ENCODE measurements at regions not wholly inside any gene's neighbourhood (a gene's known extent, or its start where the extent isn't known, plus 50 kb on each side); places are given as distances from the start of the nearest gene placed in this dataset.

DNA sequence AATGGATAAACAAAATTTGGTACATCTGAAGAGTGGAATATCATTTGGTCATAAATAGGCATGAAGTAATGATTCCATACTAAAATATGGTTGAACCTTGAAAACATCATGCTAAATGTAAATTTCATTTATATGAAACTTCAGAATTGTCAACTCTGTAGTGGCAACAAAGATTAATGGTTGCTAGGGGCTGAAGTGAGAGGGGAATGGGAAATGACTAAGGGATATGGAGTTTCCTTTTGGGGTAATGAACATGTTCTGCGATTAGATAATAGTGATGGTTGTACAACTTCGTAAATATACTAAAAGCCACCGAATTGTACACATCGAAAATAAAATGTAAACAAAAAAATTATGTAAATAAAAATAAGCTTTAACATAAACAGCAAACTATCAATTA is 384.1 kb upstream of the STEAP1 start:
- Mint-ChIP-seq H3K4me1 (ENCODE audit: low read depth) (no peaks in the 10 kb centered on the region), H3K4me3 (no peak overlapping the region), H3K9me3 (no peaks in the 10 kb centered on the region), H3K27ac (no peak overlapping the region), H3K27me3 (ENCODE audit: low read depth) (no peaks in the 10 kb centered on the region), H3K36me3 (ENCODE audit: low read depth) (no peaks in the 10 kb centered on the region)

DNA sequence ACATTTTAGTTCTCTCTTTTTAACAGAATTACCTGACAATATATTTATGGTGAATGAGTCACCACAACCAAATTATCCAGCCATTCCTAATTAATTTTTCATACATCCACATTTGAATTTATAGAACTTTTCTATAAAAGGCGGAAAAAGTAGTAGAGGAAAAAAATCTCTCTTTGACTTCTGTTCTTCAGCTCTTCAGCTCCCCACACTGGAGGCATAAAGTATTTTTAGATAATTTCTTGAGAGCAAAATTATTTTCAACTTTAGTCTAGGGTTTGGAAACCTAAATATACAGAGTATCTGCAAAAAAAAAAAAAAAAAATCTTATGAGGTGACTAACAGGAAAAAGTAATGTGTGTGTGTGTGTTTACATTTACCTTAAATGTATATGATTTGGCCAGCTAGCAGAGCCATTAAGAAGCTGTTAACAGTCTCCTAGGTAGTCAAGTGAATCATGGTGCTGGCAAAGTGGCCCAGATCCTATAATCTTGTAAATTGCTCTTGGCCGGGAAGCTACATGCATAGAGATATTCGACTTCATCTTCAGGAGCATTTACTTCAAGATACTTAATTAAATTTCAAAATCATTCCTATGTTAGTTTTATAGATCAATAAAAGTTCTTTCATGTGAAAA is 383.1 kb upstream of the STEAP1 start:
- no peaks in the 10 kb centered on the region for H3K9me3 Mint-ChIP-seq
- no peaks in the 10 kb centered on the region for H3K4me1 Mint-ChIP-seq (ENCODE audit: low read depth)
- H3K27me3 Mint-ChIP-seq (ENCODE audit: low read depth) = no peaks in the 10 kb centered on the region
- H3K4me3 Mint-ChIP-seq = no peak overlapping the region
- H3K36me3 Mint-ChIP-seq (ENCODE audit: low read depth) = no peaks in the 10 kb centered on the region
- no peak overlapping the region for H3K27ac Mint-ChIP-seq

DNA sequence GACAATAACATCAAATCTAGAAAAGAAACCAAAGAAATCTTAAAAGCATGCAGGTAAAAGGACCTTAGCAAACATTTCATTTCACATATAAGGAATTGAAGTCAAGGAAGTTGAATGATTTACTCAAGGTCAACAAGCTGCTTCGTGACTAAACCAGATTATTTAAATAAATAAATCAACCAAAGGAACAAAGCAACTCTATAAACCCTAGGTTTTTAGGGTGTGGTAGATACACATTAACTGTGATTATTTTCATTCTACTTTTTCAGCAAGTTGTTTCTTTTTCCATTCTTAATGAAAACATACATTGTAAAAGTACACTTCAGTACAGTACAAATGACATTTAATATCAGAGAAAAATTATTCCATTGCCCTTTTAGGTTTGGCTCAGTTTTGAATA is 382.0 kb upstream of the STEAP1 start:
- Mint-ChIP-seq H3K27me3 (ENCODE audit: low read depth) (no peaks in the 10 kb centered on the region), H3K9me3 (no peaks in the 10 kb centered on the region), H3K4me1 (ENCODE audit: low read depth) (no peaks in the 10 kb centered on the region), H3K27ac (no peak overlapping the region), H3K36me3 (ENCODE audit: low read depth) (no peaks in the 10 kb centered on the region), H3K4me3 (no peak overlapping the region)

DNA sequence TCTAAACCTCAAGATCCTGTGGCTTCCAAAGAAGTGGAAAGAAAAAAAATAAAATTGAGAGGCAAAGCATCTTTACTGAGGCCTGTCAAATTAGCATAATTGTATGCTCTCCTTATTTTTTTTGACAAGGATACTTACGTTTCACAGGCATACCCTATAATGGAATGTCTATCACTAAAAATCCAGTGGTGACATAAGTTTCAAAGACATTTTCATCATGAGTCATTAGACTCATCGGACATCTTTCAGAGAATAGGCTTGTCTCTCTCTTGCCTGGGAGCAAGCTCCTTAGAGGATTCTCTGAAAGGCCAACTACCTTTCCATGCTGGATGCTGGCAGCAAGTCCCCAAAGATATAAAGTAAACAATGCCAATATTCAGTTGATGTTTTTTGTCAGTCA is 380.7 kb upstream of the STEAP1 start:
- no peaks in the 10 kb centered on the region for H3K36me3 Mint-ChIP-seq (ENCODE audit: low read depth)
- no peaks in the 10 kb centered on the region for H3K4me1 Mint-ChIP-seq (ENCODE audit: low read depth)
- no peak overlapping the region for H3K27ac Mint-ChIP-seq
- H3K27me3 Mint-ChIP-seq (ENCODE audit: low read depth) = no peaks in the 10 kb centered on the region
- H3K4me3 Mint-ChIP-seq = no peak overlapping the region
- H3K9me3 Mint-ChIP-seq = no peaks in the 10 kb centered on the region

DNA sequence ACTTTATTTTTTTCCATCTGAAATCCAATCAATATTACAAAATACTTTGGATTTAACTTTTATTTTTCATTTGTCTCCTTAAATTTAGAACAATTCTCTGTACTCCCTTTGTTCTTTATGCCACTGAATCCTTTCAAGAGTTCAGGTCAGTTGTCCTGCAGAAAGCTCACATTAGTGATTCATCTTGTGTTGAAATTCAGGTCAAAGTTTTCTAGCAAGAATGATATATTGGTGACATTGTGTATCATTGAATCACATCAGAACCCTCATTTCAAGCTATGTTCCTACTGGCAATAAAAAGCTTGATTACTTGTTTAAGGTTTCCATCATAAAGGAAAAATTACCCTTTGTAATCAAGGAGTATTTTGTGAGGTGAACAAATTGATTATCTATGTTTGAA is 378.8 kb upstream of the STEAP1 start:
- Mint-ChIP-seq H3K27me3 (ENCODE audit: low read depth) (no peaks in the 10 kb centered on the region), H3K9me3 (no peaks in the 10 kb centered on the region), H3K4me1 (ENCODE audit: low read depth) (no peaks in the 10 kb centered on the region), H3K27ac (no peak overlapping the region), H3K4me3 (no peak overlapping the region), H3K36me3 (ENCODE audit: low read depth) (no peaks in the 10 kb centered on the region)

DNA sequence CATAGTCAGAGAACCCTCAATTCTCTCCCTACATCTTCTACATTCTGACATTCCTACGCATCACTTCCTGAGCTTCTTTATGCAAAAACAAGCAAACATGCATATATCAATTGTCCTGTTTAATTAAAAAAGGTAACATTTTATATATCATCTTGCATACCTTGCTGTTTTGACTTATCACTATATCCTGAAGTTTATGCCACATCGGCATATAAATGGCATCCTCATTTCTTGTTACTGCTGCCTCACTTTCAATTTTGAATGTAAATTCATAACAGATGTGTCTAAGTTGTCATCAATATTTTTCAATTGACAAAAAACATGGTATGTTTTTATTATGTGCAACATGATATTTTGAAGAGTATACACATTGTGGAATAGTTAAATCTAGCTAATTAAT is 377.3 kb upstream of the STEAP1 start:
- no peaks in the 10 kb centered on the region for H3K27me3 Mint-ChIP-seq (ENCODE audit: low read depth)
- H3K9me3 Mint-ChIP-seq = no peaks in the 10 kb centered on the region
- H3K4me1 Mint-ChIP-seq (ENCODE audit: low read depth) = no peaks in the 10 kb centered on the region
- H3K4me3 Mint-ChIP-seq = no peak overlapping the region
- no peaks in the 10 kb centered on the region for H3K36me3 Mint-ChIP-seq (ENCODE audit: low read depth)
- no peak overlapping the region for H3K27ac Mint-ChIP-seq

DNA sequence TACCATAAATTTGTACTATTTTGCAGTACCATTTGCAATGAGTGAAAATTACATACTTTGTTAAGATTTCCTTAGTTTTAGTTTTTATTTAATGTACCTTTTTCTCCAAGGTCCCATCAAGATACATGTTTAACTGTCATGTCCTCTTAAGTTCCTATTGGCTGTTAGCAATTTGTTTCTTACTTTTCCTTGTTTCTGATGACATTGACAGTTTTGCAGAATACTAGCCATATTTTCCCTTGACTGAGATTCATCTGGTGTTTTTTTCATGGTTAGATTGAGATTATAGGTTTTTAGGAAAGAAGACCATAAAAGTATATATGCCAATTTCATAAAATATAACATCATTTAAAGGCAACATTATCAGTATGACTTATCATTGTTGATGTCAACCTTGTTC is 376.8 kb upstream of the STEAP1 start:
- no peaks in the 10 kb centered on the region for H3K9me3 Mint-ChIP-seq
- no peaks in the 10 kb centered on the region for H3K36me3 Mint-ChIP-seq (ENCODE audit: low read depth)
- no peak overlapping the region for H3K27ac Mint-ChIP-seq
- H3K4me3 Mint-ChIP-seq = no peak overlapping the region
- H3K4me1 Mint-ChIP-seq (ENCODE audit: low read depth) = no peaks in the 10 kb centered on the region
- H3K27me3 Mint-ChIP-seq (ENCODE audit: low read depth) = no peaks in the 10 kb centered on the region

DNA sequence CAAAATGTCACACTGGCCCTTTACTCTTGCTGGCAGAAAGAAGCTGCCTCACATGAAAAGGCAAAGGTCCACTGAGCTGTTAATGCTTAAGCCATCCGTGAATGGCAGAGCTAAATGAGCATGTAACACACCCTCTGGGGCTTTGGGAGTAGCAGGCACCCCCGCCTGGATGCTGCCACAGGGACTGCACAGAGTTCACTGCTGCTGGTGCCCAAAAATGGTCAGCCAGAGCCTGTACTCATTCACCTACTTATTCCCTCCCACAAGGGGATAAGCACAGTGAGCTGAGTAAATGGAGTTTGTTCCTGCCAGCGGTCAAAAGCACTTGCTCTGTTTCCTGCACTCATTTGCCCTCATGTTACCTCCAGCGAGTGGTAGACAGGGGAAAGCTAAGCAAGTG is 374.0 kb upstream of the STEAP1 start:
- no peaks in the 10 kb centered on the region for H3K36me3 Mint-ChIP-seq (ENCODE audit: low read depth)
- H3K9me3 Mint-ChIP-seq = no peaks in the 10 kb centered on the region
- H3K4me1 Mint-ChIP-seq (ENCODE audit: low read depth) = no peaks in the 10 kb centered on the region
- H3K4me3 Mint-ChIP-seq = no peak overlapping the region
- no peaks in the 10 kb centered on the region for H3K27me3 Mint-ChIP-seq (ENCODE audit: low read depth)
- no peak overlapping the region for H3K27ac Mint-ChIP-seq

DNA sequence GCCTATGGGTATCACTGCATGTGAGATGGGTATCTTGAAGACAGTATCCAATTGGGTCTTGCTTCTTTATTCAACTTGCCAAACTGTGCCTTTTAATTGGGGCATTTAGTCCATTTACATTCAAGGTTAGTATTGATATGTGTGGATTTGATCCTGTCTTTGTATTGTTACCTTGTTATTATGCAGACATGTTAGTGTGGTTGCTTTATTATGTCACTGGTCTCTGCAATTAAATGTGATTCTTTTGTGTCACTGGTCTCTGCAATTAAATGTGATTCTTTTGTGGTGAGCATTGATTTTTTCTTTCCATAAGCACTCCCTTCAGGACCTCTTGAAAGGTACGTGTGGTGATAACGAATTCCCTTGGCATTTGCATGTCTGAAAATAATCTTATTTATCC is 357.8 kb upstream of the STEAP1 start:
- Mint-ChIP-seq H3K4me3 (no peak overlapping the region), H3K36me3 (ENCODE audit: low read depth) (no peaks in the 10 kb centered on the region), H3K4me1 (ENCODE audit: low read depth) (no peaks in the 10 kb centered on the region), H3K27ac (no peak overlapping the region), H3K9me3 (peaks cover 7% of the 10 kb centered on the region), H3K27me3 (ENCODE audit: low read depth) (no peaks in the 10 kb centered on the region)

DNA sequence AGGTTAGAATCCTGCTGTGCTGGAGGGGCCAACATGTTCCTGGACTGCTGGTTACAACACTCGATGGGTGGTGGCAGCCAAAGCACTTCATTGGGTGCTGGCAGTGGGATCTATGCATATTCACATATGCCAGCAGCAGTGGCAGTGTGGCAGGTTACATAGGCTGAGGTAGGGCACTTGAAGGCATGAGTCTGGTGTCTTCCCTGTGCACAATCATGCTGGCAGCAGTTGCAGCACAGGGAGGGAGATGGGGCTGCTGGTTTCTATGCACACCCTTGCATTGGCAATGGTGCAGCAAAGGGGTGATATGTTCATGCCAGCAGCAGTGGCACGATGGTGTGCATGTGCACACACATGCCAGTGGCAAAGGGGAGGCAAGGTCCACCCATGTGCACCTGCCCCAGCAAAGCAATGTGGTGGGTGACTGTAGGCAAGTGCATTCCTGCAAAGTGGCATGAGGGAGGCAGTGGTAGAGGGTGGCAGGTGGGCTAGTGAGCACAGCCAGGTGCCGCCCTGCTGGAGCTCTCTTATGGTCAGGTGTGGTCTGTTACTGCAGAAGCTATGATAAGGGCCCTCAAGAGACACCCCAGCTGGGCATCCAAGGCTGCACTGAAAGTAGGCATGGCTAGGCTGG is 356.2 kb upstream of the STEAP1 start:
- no peaks in the 10 kb centered on the region for H3K36me3 Mint-ChIP-seq (ENCODE audit: low read depth)

DNA sequence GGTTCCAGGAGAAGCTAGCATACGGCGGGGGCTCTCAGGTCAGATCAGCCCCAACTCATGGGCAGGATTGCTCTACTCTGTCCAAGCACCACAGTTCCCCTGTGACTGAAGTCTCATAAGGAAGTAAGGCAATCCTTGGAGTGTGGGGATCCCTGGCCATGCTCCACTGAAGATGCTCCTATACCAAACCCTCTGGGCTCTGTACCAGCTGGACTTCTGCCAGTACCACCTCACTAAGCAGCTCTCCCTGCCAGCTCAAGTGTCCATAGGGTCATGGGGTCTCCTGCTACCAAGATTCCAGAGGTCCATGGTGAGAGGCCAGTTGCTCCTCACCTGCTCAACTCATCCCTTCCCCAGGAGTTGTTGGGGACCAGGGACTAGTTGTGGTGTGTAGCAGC is 355.7 kb upstream of the STEAP1 start:
- Mint-ChIP-seq H3K4me1 (ENCODE audit: low read depth) (no peaks in the 10 kb centered on the region), H3K36me3 (ENCODE audit: low read depth) (no peaks in the 10 kb centered on the region), H3K27ac (no peak overlapping the region), H3K27me3 (ENCODE audit: low read depth) (no peaks in the 10 kb centered on the region), H3K4me3 (no peak overlapping the region), H3K9me3 (no peaks in the 10 kb centered on the region)

More for the DNA sequence above, 356.2 kb upstream of the STEAP1 start:
- Mint-ChIP-seq H3K27me3 (ENCODE audit: low read depth) (no peaks in the 10 kb centered on the region), H3K9me3 (peaks cover 3% of the 10 kb centered on the region), H3K4me1 (ENCODE audit: low read depth) (no peaks in the 10 kb centered on the region), H3K27ac (no peak overlapping the region), H3K4me3 (no peak overlapping the region)

DNA sequence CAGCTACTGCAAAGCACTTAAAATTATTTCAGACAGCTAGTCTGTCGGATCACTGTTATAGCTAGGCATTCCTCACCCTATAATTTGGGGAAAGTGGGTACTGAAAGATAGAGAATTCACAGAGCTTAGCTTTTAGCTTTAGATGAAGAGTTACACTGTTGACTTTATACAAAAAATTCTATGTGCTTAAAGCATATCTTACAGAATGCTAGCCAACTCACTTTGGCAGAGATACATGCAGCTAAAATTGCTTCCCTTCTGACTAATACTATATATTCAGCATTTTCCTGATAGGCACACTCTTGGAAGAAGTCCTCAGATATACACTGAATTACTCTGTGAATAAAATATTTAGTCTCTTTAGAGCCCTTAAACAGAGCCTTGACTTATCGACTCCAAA is 353.5 kb upstream of the STEAP1 start:
- H3K36me3 Mint-ChIP-seq (ENCODE audit: low read depth) = no peaks in the 10 kb centered on the region
- no peaks in the 10 kb centered on the region for H3K9me3 Mint-ChIP-seq
- H3K27ac Mint-ChIP-seq = no peak overlapping the region
- no peaks in the 10 kb centered on the region for H3K27me3 Mint-ChIP-seq (ENCODE audit: low read depth)
- H3K4me3 Mint-ChIP-seq = no peak overlapping the region
- no peaks in the 10 kb centered on the region for H3K4me1 Mint-ChIP-seq (ENCODE audit: low read depth)

DNA sequence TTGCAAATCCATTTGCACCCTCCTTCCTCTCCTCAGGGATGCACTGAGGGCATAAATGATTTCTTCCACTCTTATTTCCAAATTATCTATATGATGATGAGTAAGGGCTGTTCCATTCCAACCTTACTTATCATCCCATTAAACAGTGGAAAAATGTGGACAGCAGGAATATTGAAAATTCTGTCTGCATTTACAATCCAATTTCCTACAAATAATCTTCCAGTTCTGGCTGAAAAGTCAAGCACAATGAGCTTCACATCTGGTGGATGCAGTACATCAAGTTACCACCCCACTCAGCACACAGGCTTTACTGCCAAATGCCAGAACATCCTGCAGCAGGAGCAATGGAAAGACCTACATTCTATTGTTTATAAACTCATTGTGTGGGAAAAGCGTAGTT is 345.0 kb upstream of the STEAP1 start:
- H3K27me3 Mint-ChIP-seq (ENCODE audit: low read depth) = no peaks in the 10 kb centered on the region
- H3K36me3 Mint-ChIP-seq (ENCODE audit: low read depth) = no peaks in the 10 kb centered on the region
- no peak overlapping the region for H3K4me3 Mint-ChIP-seq
- H3K4me1 Mint-ChIP-seq (ENCODE audit: low read depth) = no peaks in the 10 kb centered on the region
- no peak overlapping the region for H3K27ac Mint-ChIP-seq
- H3K9me3 Mint-ChIP-seq = peaks cover 9% of the 10 kb centered on the region

DNA sequence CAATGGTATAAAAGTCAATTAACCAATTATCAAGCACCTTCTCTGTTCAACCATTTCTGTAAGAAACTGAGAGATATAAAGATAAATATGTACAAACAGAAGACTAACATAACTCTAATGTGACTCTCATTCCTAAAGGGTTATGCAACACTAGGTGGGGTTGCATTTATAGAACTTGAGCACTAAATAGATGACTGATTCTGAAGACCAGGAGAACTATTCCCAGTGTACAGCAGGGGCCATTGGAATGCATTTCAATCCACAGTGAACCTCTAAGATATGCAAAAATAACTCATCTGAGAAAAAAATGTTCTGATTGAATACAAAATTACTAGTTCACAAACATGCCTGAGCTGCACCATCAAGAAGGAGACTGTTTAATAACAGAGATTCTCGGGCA is 341.2 kb upstream of the STEAP1 start:
- Mint-ChIP-seq H3K9me3 (peaks cover 3% of the 10 kb centered on the region), H3K4me3 (no peak overlapping the region), H3K27me3 (ENCODE audit: low read depth) (no peaks in the 10 kb centered on the region), H3K4me1 (ENCODE audit: low read depth) (no peaks in the 10 kb centered on the region), H3K27ac (no peak overlapping the region), H3K36me3 (ENCODE audit: low read depth) (no peaks in the 10 kb centered on the region)

DNA sequence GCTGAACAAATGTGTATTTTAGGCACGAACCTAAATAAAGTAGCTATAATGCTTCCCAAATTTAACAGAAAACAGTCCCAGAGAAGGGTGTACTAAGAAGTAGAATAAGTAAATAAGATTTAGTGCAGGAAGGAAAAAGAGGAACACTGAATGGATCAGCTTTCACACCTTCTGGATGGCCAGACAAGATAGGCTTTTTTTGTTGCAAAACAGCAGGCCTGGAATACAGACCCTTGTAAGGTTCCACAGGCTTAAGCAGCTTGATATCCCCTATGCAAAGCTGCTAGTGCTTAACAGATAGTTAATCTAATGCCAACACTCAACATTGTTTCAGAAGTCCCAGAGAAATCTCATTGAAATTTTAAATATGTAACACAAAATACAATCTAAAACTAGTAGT is 328.1 kb upstream of the STEAP1 start:
- Mint-ChIP-seq H3K27ac (no peak overlapping the region), H3K4me1 (ENCODE audit: low read depth) (no peaks in the 10 kb centered on the region), H3K27me3 (ENCODE audit: low read depth) (no peaks in the 10 kb centered on the region), H3K9me3 (no peaks in the 10 kb centered on the region), H3K36me3 (ENCODE audit: low read depth) (no peaks in the 10 kb centered on the region), H3K4me3 (no peak overlapping the region)

DNA sequence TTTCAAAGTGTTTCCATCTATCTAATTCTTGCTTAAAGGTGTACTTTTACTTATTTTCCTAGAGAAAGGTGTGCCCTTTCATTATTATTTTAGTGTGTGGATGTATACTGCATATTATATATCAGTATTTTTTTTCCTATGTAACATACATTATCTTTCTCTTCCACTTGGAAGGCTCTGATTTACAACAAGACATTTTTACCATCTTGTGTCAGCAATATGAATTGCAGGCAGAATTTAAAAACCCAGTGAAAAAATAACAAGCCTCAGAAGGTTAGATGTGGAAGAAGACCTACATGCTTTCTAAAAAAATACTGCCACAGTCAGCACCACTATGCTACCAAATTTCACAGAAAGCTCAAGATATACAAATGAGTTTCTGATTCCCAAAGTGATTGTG is 327.7 kb upstream of the STEAP1 start:
- H3K36me3 Mint-ChIP-seq (ENCODE audit: low read depth) = no peaks in the 10 kb centered on the region
- H3K27ac Mint-ChIP-seq = no peak overlapping the region
- no peak overlapping the region for H3K4me3 Mint-ChIP-seq
- no peaks in the 10 kb centered on the region for H3K27me3 Mint-ChIP-seq (ENCODE audit: low read depth)
- H3K4me1 Mint-ChIP-seq (ENCODE audit: low read depth) = no peaks in the 10 kb centered on the region
- H3K9me3 Mint-ChIP-seq = no peaks in the 10 kb centered on the region
